ENCODE measurements at regions not wholly inside any gene's neighbourhood (a gene's known extent, or its start where the extent isn't known, plus 50 kb on each side); places are given as distances from the start of the nearest gene placed in this dataset.

- Histone ChIP-seq H3K4me2 (ENCODE audit: low read length) (no peak overlapping the region), H3K4me3 (ENCODE audit: low read depth, low read length, poor library complexity, severe bottlenecking) (no peak overlapping the region), H3K36me3 (ENCODE audit: insufficient read depth, low read length) (no peaks in the 10 kb centered on the region), H2AFZ (ENCODE audit: low read length) (no peak overlapping the region), H3K4me1 (ENCODE audit: insufficient read depth, low read length, severe bottlenecking) (no peaks in the 10 kb centered on the region), H3F3A (ENCODE audit: insufficient read depth, low read length) (no peaks in the 10 kb centered on the region), H3K9me3 (ENCODE audit: low read length) (no peaks in the 10 kb centered on the region), H3K27ac (ENCODE audit: low read depth, low read length, poor library complexity, severe bottlenecking) (no peak overlapping the region), H3K27me3 (ENCODE audit: insufficient read depth, low read length) (0 out of 2 replicates have a peak, but pooled peaks cover 5% of the 10 kb centered on the region), H3K9ac (ENCODE audit: low read length) (no peak overlapping the region), H4K20me1 (ENCODE audit: insufficient read depth, low read length) (no peaks in the 10 kb centered on the region), H3K79me2 (ENCODE audit: insufficient read depth, low read length) (no peaks in the 10 kb centered on the region), H3K9me2 (ENCODE audit: low read depth, low read length) (no peaks in the 10 kb centered on the region)
- no peak for TF ChIP-seq EZH2 (IDR thresholded peaks at IDR 0.05; ENCODE audit: borderline replicate concordance, low read length)
- no peak for TF ChIP-seq CTCF (IDR thresholded peaks at IDR 0.05; ENCODE audit: low read length)
These were observed 473.9 kb upstream of the THBS1 start for GRCh38 chr15:39106950-39107349.

- Histone ChIP-seq H3F3A (ENCODE audit: insufficient read depth, low read length) (no peaks in the 10 kb centered on the region), H3K36me3 (ENCODE audit: insufficient read depth, low read length) (no peaks in the 10 kb centered on the region), H3K4me2 (ENCODE audit: low read length) (no peak overlapping the region), H3K4me1 (ENCODE audit: insufficient read depth, low read length, severe bottlenecking) (no peaks in the 10 kb centered on the region), H2AFZ (ENCODE audit: low read length) (no peak overlapping the region), H3K4me3 (ENCODE audit: low read depth, low read length, poor library complexity, severe bottlenecking) (no peak overlapping the region), H3K9ac (ENCODE audit: low read length) (no peak overlapping the region), H3K9me3 (ENCODE audit: low read length) (no peaks in the 10 kb centered on the region), H3K27ac (ENCODE audit: low read depth, low read length, poor library complexity, severe bottlenecking) (no peak overlapping the region), H3K27me3 (ENCODE audit: insufficient read depth, low read length) (no peaks in the 10 kb centered on the region), H4K20me1 (ENCODE audit: insufficient read depth, low read length) (no peaks in the 10 kb centered on the region), H3K79me2 (ENCODE audit: insufficient read depth, low read length) (no peaks in the 10 kb centered on the region), H3K9me2 (ENCODE audit: low read depth, low read length) (no peaks in the 10 kb centered on the region)
- no peak for TF ChIP-seq EZH2 (IDR thresholded peaks at IDR 0.05; ENCODE audit: borderline replicate concordance, low read length)
These were observed 472.9 kb upstream of the THBS1 start for GRCh38 chr15:39108021-39108420.

- no peak for TF ChIP-seq CTCF (IDR thresholded peaks at IDR 0.05; ENCODE audit: low read length)
- TF ChIP-seq EZH2 (IDR thresholded peaks at IDR 0.05; ENCODE audit: borderline replicate concordance, low read length) = no peak
- H3K27ac ChIP-seq (ENCODE audit: low read depth, low read length, poor library complexity, severe bottlenecking) = no peak overlapping the region
These were observed 470.5 kb upstream of the THBS1 start for GRCh38 chr15:39110336-39110735.

GRCh38 chr15:39110746-39111145, 470.1 kb upstream of the THBS1 start:
- H3K9me2 ChIP-seq (ENCODE audit: low read depth, low read length) = no peaks in the 10 kb centered on the region
- H3K79me2 ChIP-seq (ENCODE audit: insufficient read depth, low read length) = no peaks in the 10 kb centered on the region
- TF ChIP-seq CTCF (IDR thresholded peaks at IDR 0.05; ENCODE audit: low read length) = no peak
- TF ChIP-seq EZH2 (IDR thresholded peaks at IDR 0.05; ENCODE audit: borderline replicate concordance, low read length) = no peak
- H3K4me1 ChIP-seq (ENCODE audit: insufficient read depth, low read length, severe bottlenecking) = no peaks in the 10 kb centered on the region
- H3K27ac ChIP-seq (ENCODE audit: low read depth, low read length, poor library complexity, severe bottlenecking) = no peak overlapping the region
- H3K4me3 ChIP-seq (ENCODE audit: low read depth, low read length, poor library complexity, severe bottlenecking) = no peak overlapping the region
- no peak overlapping the region for H3K4me2 ChIP-seq (ENCODE audit: low read length)
- H3K9ac ChIP-seq (ENCODE audit: low read length) = no peak overlapping the region
- H3K27me3 ChIP-seq (ENCODE audit: insufficient read depth, low read length) = no peaks in the 10 kb centered on the region
- no peaks in the 10 kb centered on the region for H4K20me1 ChIP-seq (ENCODE audit: insufficient read depth, low read length)
- no peak overlapping the region for H2AFZ ChIP-seq (ENCODE audit: low read length)
- no peaks in the 10 kb centered on the region for H3K9me3 ChIP-seq (ENCODE audit: low read length)
- H3F3A ChIP-seq (ENCODE audit: insufficient read depth, low read length) = no peaks in the 10 kb centered on the region
- H3K36me3 ChIP-seq (ENCODE audit: insufficient read depth, low read length) = no peaks in the 10 kb centered on the region

More at GRCh38 chr15:39110336-39110735, 470.5 kb upstream of the THBS1 start:
- H3K9me2 ChIP-seq (ENCODE audit: low read depth, low read length) = no peaks in the 10 kb centered on the region
- no peak overlapping the region for H3K4me2 ChIP-seq (ENCODE audit: low read length)
- no peaks in the 10 kb centered on the region for H3K9me3 ChIP-seq (ENCODE audit: low read length)
- H3K27me3 ChIP-seq (ENCODE audit: insufficient read depth, low read length) = no peaks in the 10 kb centered on the region
- no peaks in the 10 kb centered on the region for H3K79me2 ChIP-seq (ENCODE audit: insufficient read depth, low read length)
- no peak overlapping the region for H2AFZ ChIP-seq (ENCODE audit: low read length)
- no peak overlapping the region for H3K9ac ChIP-seq (ENCODE audit: low read length)
- no peak overlapping the region for H3K4me3 ChIP-seq (ENCODE audit: low read depth, low read length, poor library complexity, severe bottlenecking)
- H3K4me1 ChIP-seq (ENCODE audit: insufficient read depth, low read length, severe bottlenecking) = no peaks in the 10 kb centered on the region
- H3F3A ChIP-seq (ENCODE audit: insufficient read depth, low read length) = no peaks in the 10 kb centered on the region
- no peaks in the 10 kb centered on the region for H4K20me1 ChIP-seq (ENCODE audit: insufficient read depth, low read length)
- no peaks in the 10 kb centered on the region for H3K36me3 ChIP-seq (ENCODE audit: insufficient read depth, low read length)
